Ascending aorta (tissue), 2 donors: ENCODE measurements at regions not wholly inside any gene's neighbourhood (a gene's known extent, or its start where the extent isn't known, plus 50 kb on each side); places are given as distances from the start of the nearest gene placed in this dataset.

Experiments used
- DNase-seq, 2 donors: peaks; one replicate each; pipeline ENCODE4 v3.0.0-alpha.2; 2019; ENCODE audit warnings: low spot score in 2 of 2
- H3K27ac ChIP-seq, 2 donors: fragments of 200-600 bp; sonication (generic); one replicate each; pipeline ENCODE4 v1.5.1; 2016 to 2017; ENCODE audit warnings: mild to moderate bottlenecking in 1 of 2
- H3K27me3 ChIP-seq: fragments of 200-600 bp; sonication (generic); one replicate; pipeline ENCODE4 v1.5.1; 2017
- H3K36me3 ChIP-seq, 2 donors: fragments of 200-600 bp; sonication (generic); one replicate each; pipeline ENCODE4 v1.5.1; 2016
- H3K4me1 ChIP-seq, 2 donors: fragments of 200-600 bp; sonication (generic); one replicate each; pipeline ENCODE4 v1.5.1; 2016 to 2017; ENCODE audit warnings: mild to moderate bottlenecking in 1 of 2
- H3K4me3 ChIP-seq, 2 donors: fragments of 200-600 bp; sonication (generic); one replicate each; pipeline ENCODE4 v1.5.1; 2016 to 2017; ENCODE audit warnings: mild to moderate bottlenecking in 1 of 2
- H3K9me3 ChIP-seq, 2 donors: fragments of 200-600 bp; sonication (generic); one replicate each; pipeline ENCODE4 v1.5.1; 2016
- CTCF ChIP-seq, 3 experiments: fragments of 200-600 bp in 2 of 3; fragments of 450-650 bp in 1 of 3; sonication (generic) in 2 of 3; IDR thresholded peaks; one replicate each; pipeline ENCODE4 v1.5.1; 2016 to 2019; ENCODE audit warnings: antibody characterized with exemption in 3 of 3, mild to moderate bottlenecking in 1 of 3, moderate library complexity in 1 of 3
- intact Hi-C: fragments of 100-400 bp; cut with DNase I; formaldehyde crosslinking; loops from one replicate; pipeline ENCODE4 v1.15.1; 2023

GRCh38 chr16:88325087-88325750 is 57.5 kb upstream of the ZNF469 start:
- no peaks in the 10 kb centered on the region for H3K9me3 ChIP-seq
- no peaks in the 10 kb centered on the region for H3K4me1 ChIP-seq
- H3K27ac ChIP-seq = no peak overlapping the region
- no peak overlapping the region for H3K4me3 ChIP-seq
- no peaks in the 10 kb centered on the region for H3K27me3 ChIP-seq
- H3K36me3 ChIP-seq = no peaks in the 10 kb centered on the region
- intact Hi-C loops = no loop called here
- no peak for DNase-seq
- no peak for TF ChIP-seq CTCF (IDR thresholded peaks at IDR 0.05)

GRCh38 chr16:88325976-88326375 is 56.8 kb upstream of the ZNF469 start:
- no peaks in the 10 kb centered on the region for H3K36me3 ChIP-seq
- DNase-seq = no peak
- intact Hi-C loops = no loop called here
- H3K4me1 ChIP-seq = no peaks in the 10 kb centered on the region
- no peak overlapping the region for H3K4me3 ChIP-seq
- H3K27ac ChIP-seq = no peak overlapping the region
- no peaks in the 10 kb centered on the region for H3K9me3 ChIP-seq
- H3K27me3 ChIP-seq = no peaks in the 10 kb centered on the region
- TF ChIP-seq CTCF (IDR thresholded peaks at IDR 0.05) = no peak

- Histone ChIP-seq H3K4me1 (no peaks in the 10 kb centered on the region), H3K27ac (no peak overlapping the region), H3K4me3 (no peak overlapping the region), H3K27me3 (no peaks in the 10 kb centered on the region), H3K36me3 (no peaks in the 10 kb centered on the region), H3K9me3 (no peaks in the 10 kb centered on the region)
- no peak for DNase-seq
- no peak for TF ChIP-seq CTCF (IDR thresholded peaks at IDR 0.05)
- intact Hi-C loops = no loop called here
Measured at GRCh38 chr16:88326611-88327485, 55.9 kb upstream of the ZNF469 start.

- H3K36me3 ChIP-seq = no peaks in the 10 kb centered on the region
- no peak overlapping the region for H3K27ac ChIP-seq
- H3K4me3 ChIP-seq = no peak overlapping the region
- intact Hi-C loops = no loop called here
- no peak for TF ChIP-seq CTCF (IDR thresholded peaks at IDR 0.05)
- no peak for DNase-seq
- peaks cover 5 to 6% of the 10 kb centered on the region in 2 donors for H3K4me1 ChIP-seq
- H3K27me3 ChIP-seq = no peaks in the 10 kb centered on the region
- H3K9me3 ChIP-seq = no peaks in the 10 kb centered on the region
Measured at GRCh38 chr16:88327561-88328312, 55.0 kb upstream of the ZNF469 start.

- Histone ChIP-seq H3K9me3 (no peaks in the 10 kb centered on the region), H3K4me3 (no peak overlapping the region), H3K36me3 (no peaks in the 10 kb centered on the region), H3K27me3 (no peaks in the 10 kb centered on the region), H3K4me1 (peaks cover 8 to 9% of the 10 kb centered on the region in 2 donors), H3K27ac (no peak overlapping the region)
- no peak for TF ChIP-seq CTCF (IDR thresholded peaks at IDR 0.05)
- intact Hi-C loops = no loop called here
- DNase-seq = no peak
Measured at GRCh38 chr16:88328313-88328980, 54.3 kb upstream of the ZNF469 start.
